ENCODE measurements at regions not wholly inside any gene's neighbourhood (a gene's known extent, or its start where the extent isn't known, plus 50 kb on each side); places are given as distances from the start of the nearest gene placed in this dataset.
"Not testable (repeated sequence)": the region's sequence is repeated elsewhere in the genome, so short reads cannot be mapped to it uniquely, and the experiment has no call there.

GRCh38 chr10:2196272-2196671, 458.9 kb upstream of the ADARB2 start:
- H3K9me3 Mint-ChIP-seq, result peaks cover 11% of the 10 kb centered on the region
- no peak overlapping the region for H3K4me3 Mint-ChIP-seq

DNA sequence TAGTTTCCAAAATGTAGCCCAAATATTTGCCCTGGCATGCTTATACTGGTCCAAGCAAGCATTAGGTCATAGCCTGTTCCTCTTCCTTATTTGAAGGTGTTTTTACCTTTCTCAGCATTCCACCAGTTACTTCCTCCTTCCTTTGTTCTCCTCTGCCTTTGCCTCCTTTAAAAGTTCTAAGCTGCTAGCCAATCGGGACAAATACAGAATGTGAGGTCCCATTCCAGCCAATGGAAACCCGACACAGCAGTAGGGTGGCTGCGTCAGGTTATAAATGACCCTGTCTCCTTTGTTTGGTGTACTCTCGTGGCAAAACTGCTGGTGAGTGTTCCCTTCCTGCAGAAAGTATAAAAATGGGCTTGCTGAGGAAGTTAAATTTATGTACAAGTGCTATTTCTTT, 452.0 kb upstream of the ADARB2 start:
- H3K27ac Mint-ChIP-seq; H3K27me3 Mint-ChIP-seq (ENCODE audit: low read depth); H3K4me1 Mint-ChIP-seq; H3K36me3 Mint-ChIP-seq (ENCODE audit: low read depth); H3K9me3 Mint-ChIP-seq; H3K4me3 Mint-ChIP-seq: not testable (repeated sequence)

More at GRCh38 chr10:2196272-2196671, 458.9 kb upstream of the ADARB2 start:
- Mint-ChIP-seq H3K4me1 (no peaks in the 10 kb centered on the region), H3K36me3 (ENCODE audit: low read depth) (no peaks in the 10 kb centered on the region), H3K27me3 (ENCODE audit: low read depth) (no peaks in the 10 kb centered on the region), H3K27ac (no peak overlapping the region)
- TF ChIP-seq, protein P1, sequence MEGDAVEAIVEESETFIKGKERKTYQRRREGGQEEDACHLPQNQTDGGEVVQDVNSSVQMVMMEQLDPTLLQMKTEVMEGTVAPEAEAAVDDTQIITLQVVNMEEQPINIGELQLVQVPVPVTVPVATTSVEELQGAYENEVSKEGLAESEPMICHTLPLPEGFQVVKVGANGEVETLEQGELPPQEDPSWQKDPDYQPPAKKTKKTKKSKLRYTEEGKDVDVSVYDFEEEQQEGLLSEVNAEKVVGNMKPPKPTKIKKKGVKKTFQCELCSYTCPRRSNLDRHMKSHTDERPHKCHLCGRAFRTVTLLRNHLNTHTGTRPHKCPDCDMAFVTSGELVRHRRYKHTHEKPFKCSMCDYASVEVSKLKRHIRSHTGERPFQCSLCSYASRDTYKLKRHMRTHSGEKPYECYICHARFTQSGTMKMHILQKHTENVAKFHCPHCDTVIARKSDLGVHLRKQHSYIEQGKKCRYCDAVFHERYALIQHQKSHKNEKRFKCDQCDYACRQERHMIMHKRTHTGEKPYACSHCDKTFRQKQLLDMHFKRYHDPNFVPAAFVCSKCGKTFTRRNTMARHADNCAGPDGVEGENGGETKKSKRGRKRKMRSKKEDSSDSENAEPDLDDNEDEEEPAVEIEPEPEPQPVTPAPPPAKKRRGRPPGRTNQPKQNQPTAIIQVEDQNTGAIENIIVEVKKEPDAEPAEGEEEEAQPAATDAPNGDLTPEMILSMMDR (IDR thresholded peaks at IDR 0.05; ENCODE audit: unreplicated experiment in 3 of 3), result no peak

DNA sequence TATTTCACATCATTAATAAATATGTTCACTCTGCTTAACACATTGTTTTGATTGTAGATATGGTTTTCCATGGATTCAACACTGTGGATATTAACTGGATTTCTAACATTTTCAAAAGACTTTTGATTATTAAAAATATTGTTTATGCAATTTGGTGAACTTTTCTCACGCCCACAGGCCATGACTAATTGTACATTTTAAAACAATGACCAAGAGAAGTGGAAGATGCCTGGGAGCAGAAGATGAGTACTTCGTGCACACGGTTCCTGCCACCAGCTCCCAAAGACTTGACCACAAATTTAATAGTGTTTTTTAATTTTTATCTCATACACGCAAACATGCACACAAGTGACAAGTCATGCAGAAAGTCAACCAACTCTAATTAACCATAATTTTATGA, 451.0 kb upstream of the ADARB2 start:
- no peaks in the 10 kb centered on the region for H3K36me3 Mint-ChIP-seq (ENCODE audit: low read depth)
- TF ChIP-seq, protein P1 (IDR thresholded peaks at IDR 0.05; ENCODE audit: unreplicated experiment in 3 of 3), result no peak

GRCh38 chr10:2173327-2173726, 436.0 kb upstream of the ADARB2 start:
- no peaks in the 10 kb centered on the region for H3K36me3 Mint-ChIP-seq (ENCODE audit: low read depth)
- H3K4me3 Mint-ChIP-seq, result no peak overlapping the region
- TF ChIP-seq, protein P1 (IDR thresholded peaks at IDR 0.05; ENCODE audit: unreplicated experiment in 3 of 3), result no peak
- no peak overlapping the region for H3K27ac Mint-ChIP-seq
- peaks cover 5% of the 10 kb centered on the region for H3K27me3 Mint-ChIP-seq (ENCODE audit: low read depth)
- H3K4me1 Mint-ChIP-seq, result no peaks in the 10 kb centered on the region
- H3K9me3 Mint-ChIP-seq, result no peaks in the 10 kb centered on the region

More for the DNA sequence above, 451.0 kb upstream of the ADARB2 start:
- no peaks in the 10 kb centered on the region for H3K9me3 Mint-ChIP-seq
- no peaks in the 10 kb centered on the region for H3K4me1 Mint-ChIP-seq
- H3K27ac Mint-ChIP-seq, result no peak overlapping the region
- H3K4me3 Mint-ChIP-seq, result no peak overlapping the region
- no peaks in the 10 kb centered on the region for H3K27me3 Mint-ChIP-seq (ENCODE audit: low read depth)

- H3K4me1 Mint-ChIP-seq, result no peaks in the 10 kb centered on the region
- TF ChIP-seq, protein P1 (IDR thresholded peaks at IDR 0.05; ENCODE audit: unreplicated experiment in 3 of 3), result no peak
Observed at GRCh38 chr10:2165771-2166460, 428.6 kb upstream of the ADARB2 start.

DNA sequence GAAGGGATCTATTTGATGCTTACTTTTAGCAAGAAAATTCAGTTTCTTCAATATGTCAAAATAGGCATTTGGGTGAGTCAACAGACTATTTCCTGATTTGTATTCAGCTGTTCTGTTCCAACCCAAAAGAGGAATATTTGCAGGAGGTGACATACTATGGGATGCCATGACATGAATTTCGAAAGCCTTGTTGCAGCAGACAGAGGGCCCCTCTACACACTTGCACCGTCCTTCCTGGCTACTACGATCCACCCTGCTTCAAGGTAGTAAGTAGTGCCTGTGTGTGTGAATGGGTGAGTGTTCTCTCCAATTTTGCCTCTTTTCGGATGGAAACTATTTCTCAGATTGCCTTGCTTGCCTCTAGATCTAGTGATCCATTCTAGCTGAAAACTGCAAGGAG, 413.0 kb upstream of the ADARB2 start:
- Mint-ChIP-seq H3K36me3 (ENCODE audit: low read depth) (no peaks in the 10 kb centered on the region), H3K4me3 (no peak overlapping the region), H3K27me3 (ENCODE audit: low read depth) (peaks cover 4% of the 10 kb centered on the region), H3K27ac (no peak overlapping the region), H3K9me3 (no peaks in the 10 kb centered on the region), H3K4me1 (peaks cover 5% of the 10 kb centered on the region)
- TF ChIP-seq, protein P1 (IDR thresholded peaks at IDR 0.05; ENCODE audit: unreplicated experiment in 3 of 3), result no peak

More at GRCh38 chr10:2165771-2166460, 428.6 kb upstream of the ADARB2 start:
- Mint-ChIP-seq H3K4me3 (no peak overlapping the region), H3K27me3 (ENCODE audit: low read depth) (peaks cover 4% of the 10 kb centered on the region), H3K9me3 (no peaks in the 10 kb centered on the region), H3K27ac (no peak overlapping the region), H3K36me3 (ENCODE audit: low read depth) (no peaks in the 10 kb centered on the region)

All from nephron (organoid).